K562 (cell line): ENCODE measurements at regions not wholly inside any gene's neighbourhood (a gene's known extent, or its start where the extent isn't known, plus 50 kb on each side); places are given as distances from the start of the nearest gene placed in this dataset.

Experiments
- CBFA2T3 ChIP-seq: fragments of 450-650 bp; IDR thresholded peaks from 2 replicates; pipeline ENCODE4 v1.6.1; 2017
- CCNT2 ChIP-seq: IDR thresholded peaks from 2 replicates; pipeline ENCODE4 v1.6.1; 2011; ENCODE audit warnings: borderline replicate concordance, low read depth, mild to moderate bottlenecking, moderate library complexity, mixed read lengths, low read length; ENCODE audit not compliant: insufficient read length; ENCODE audit errors: extremely low read depth
- COPS2 ChIP-seq: fragments of 450-650 bp; conservative IDR thresholded peaks from 2 replicates; pipeline ENCODE4 v1.6.1; 2016; ENCODE audit warnings: mild to moderate bottlenecking, moderate library complexity
- KAT2B ChIP-seq: IDR thresholded peaks from one replicate; pipeline ENCODE4 v1.6.1; 2012; ENCODE audit warnings: low read depth, mild to moderate bottlenecking, control low read depth, inconsistent platforms, low read length, moderate library complexity
- KDM4B ChIP-seq, 2 experiments: fragments of 450-650 bp in 1 of 2; sonication (generic) in 1 of 2; IDR thresholded peaks; 2 replicates each; pipeline ENCODE4 v1.6.1; 2016 to 2017; ENCODE audit warnings: borderline replicate concordance in 2 of 2, antibody characterized with exemption in 1 of 2, low read depth in 1 of 2, mild to moderate bottlenecking in 1 of 2
- KLF6 ChIP-seq: fragments of 250-450 bp; sonication (Bioruptor Pico); IDR thresholded peaks from 2 replicates; pipeline ENCODE4 v1.4.0; 2020; ENCODE audit warnings: mild to moderate bottlenecking, moderate library complexity, borderline replicate concordance
- MECOM ChIP-seq: fragments of 250-450 bp; sonication (Bioruptor Pico); IDR thresholded peaks from 2 replicates; pipeline ENCODE4 v1.8.0; 2022; ENCODE audit warnings: inconsistent platforms
- NUFIP1 ChIP-seq: fragments of 450-650 bp; IDR thresholded peaks from 2 replicates; pipeline ENCODE4 v1.6.1; 2018; ENCODE audit not compliant: partially characterized antibody
- SMARCC2 ChIP-seq: fragments of 450-650 bp; IDR thresholded peaks from 2 replicates; pipeline ENCODE4 v1.6.1; 2017; ENCODE audit warnings: antibody characterized with exemption, moderate library complexity, mild to moderate bottlenecking, low read depth
- SNIP1 ChIP-seq: fragments of 450-650 bp; IDR thresholded peaks from 2 replicates; pipeline ENCODE4 v1.7.1; 2017; ENCODE audit warnings: low read depth, mild to moderate bottlenecking
- SRSF3 ChIP-seq: fragments of 200-400 bp; formaldehyde crosslinking; IDR thresholded peaks from 2 replicates; pipeline ENCODE4 v1.6.1; 2016; ENCODE audit warnings: mild to moderate bottlenecking, low read length, moderate library complexity; ENCODE audit not compliant: insufficient read depth
- TAL1 ChIP-seq: fragments of 450-650 bp; IDR thresholded peaks from 2 replicates; pipeline ENCODE4 v1.6.1; 2016; ENCODE audit warnings: mild to moderate bottlenecking
- TBL1XR1 ChIP-seq, 2 experiments: IDR thresholded peaks; 2 replicates each; pipeline ENCODE4 v1.6.1; 2012; ENCODE audit warnings: improper control_type of control experiment in 2 of 2, low read length in 2 of 2, mild to moderate bottlenecking in 1 of 2
- ZNF239 ChIP-seq: fragments of 250-450 bp; sonication (Bioruptor Pico); IDR thresholded peaks from 2 replicates; pipeline ENCODE4 v1.4.0; 2020; ENCODE audit warnings: mild to moderate bottlenecking
- ZNF696 ChIP-seq: fragments of 250-450 bp; sonication (Bioruptor Pico); conservative IDR thresholded peaks from 2 replicates; pipeline ENCODE4 v1.4.0; 2020; ENCODE audit warnings: mild to moderate bottlenecking, moderate library complexity
- TF ChIP-seq, protein P1 (sequence below): fragments of 450-650 bp; IDR thresholded peaks from 2 replicates; pipeline ENCODE4 v1.6.1; 2016; ENCODE audit warnings: low read depth
- TF ChIP-seq, protein P2 (sequence below): fragments of 450-650 bp; IDR thresholded peaks from 2 replicates; pipeline ENCODE4 v1.6.1; 2016; ENCODE audit warnings: antibody characterized with exemption

DNA sequence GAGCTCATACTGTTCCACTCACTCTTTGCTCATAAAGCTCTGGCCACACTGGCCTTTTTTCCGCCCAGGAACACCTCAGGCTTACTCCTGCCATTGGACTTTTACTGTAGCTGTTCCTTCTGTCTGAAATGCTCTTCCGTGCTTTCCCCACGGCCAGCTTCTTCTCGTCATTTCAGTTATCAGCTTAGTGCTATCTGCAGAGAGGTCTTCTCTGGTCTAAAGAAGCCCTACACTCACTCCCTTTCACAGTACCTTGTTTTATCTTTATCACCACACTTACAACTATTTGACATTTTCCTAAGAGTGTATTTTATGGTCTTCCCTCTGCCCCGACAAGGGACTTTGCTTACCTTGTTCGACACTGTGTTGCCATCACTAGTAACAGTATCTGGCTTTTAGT lies 388.1 kb upstream of the SPRED2 start (continued):
- TF ChIP-seq, protein P1, sequence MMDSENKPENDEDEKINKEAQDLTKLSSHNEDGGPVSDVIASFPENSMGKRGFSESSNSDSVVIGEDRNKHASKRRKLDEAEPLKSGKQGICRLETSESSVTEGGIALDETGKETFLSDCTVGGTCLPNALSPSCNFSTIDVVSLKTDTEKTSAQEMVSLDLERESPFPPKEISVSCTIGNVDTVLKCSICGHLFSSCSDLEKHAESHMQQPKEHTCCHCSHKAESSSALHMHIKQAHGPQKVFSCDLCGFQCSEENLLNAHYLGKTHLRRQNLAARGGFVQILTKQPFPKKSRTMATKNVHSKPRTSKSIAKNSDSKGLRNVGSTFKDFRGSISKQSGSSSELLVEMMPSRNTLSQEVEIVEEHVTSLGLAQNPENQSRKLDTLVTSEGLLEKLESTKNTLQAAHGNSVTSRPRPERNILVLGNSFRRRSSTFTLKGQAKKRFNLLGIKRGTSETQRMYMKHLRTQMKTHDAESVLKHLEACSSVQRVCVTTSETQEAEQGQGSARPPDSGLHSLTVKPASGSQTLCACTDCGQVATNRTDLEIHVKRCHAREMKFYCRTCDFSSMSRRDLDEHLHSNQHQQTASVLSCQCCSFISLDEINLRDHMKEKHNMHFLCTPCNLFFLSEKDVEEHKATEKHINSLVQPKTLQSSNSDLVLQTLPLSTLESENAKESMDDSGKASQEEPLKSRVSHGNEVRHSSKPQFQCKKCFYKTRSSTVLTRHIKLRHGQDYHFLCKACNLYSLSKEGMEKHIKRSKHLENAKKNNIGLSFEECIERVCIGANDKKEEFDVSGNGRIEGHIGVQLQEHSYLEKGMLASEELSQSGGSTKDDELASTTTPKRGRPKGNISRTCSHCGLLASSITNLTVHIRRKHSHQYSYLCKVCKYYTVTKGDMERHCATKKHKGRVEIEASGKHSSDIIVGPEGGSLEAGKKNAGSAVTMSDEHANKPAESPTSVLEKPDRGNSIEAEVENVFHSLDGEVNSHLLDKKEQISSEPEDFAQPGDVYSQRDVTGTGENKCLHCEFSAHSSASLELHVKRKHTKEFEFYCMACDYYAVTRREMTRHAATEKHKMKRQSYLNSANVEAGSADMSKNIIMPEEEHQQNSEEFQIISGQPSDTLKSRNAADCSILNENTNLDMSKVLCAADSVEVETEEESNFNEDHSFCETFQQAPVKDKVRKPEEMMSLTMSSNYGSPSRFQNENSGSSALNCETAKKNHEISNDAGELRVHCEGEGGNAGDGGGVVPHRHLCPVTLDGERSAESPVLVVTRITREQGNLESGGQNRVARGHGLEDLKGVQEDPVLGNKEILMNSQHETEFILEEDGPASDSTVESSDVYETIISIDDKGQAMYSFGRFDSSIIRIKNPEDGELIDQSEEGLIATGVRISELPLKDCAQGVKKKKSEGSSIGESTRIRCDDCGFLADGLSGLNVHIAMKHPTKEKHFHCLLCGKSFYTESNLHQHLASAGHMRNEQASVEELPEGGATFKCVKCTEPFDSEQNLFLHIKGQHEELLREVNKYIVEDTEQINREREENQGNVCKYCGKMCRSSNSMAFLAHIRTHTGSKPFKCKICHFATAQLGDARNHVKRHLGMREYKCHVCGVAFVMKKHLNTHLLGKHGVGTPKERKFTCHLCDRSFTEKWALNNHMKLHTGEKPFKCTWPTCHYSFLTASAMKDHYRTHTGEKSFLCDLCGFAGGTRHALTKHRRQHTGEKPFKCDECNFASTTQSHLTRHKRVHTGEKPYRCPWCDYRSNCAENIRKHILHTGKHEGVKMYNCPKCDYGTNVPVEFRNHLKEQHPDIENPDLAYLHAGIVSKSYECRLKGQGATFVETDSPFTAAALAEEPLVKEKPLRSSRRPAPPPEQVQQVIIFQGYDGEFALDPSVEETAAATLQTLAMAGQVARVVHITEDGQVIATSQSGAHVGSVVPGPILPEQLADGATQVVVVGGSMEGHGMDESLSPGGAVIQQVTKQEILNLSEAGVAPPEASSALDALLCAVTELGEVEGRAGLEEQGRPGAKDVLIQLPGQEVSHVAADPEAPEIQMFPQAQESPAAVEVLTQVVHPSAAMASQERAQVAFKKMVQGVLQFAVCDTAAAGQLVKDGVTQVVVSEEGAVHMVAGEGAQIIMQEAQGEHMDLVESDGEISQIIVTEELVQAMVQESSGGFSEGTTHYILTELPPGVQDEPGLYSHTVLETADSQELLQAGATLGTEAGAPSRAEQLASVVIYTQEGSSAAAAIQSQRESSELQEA = no peak
- no peak for TF ChIP-seq KLF6 (CRISPR knock-in tag)
- TF ChIP-seq TBL1XR1 (IDR thresholded peaks at IDR 0.05; ENCODE audit: low read length in 2 of 2) = peak in 1 of 2 experiments; percentile 79; a peak in 1 of 4 replicates
- no peak for TF ChIP-seq ZNF239 (CRISPR knock-in tag)
- TF ChIP-seq, protein P2, sequence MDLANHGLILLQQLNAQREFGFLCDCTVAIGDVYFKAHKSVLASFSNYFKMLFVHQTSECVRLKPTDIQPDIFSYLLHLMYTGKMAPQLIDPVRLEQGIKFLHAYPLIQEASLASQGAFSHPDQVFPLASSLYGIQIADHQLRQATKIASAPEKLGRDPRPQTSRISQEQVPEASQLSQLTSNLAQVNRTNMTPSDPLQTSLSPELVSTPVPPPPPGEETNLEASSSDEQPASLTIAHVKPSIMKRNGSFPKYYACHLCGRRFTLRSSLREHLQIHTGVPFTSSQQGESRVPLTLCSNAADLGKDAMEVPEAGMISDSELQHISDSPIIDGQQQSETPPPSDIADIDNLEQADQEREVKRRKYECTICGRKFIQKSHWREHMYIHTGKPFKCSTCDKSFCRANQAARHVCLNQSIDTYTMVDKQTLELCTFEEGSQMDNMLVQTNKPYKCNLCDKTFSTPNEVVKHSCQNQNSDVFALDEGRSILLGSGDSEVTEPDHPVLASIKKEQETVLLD = peak; percentile 75; the same call in 1 of the 2 replicates
- peak; percentile 88 for TF ChIP-seq CBFA2T3
- no peak for TF ChIP-seq KAT2B
- no peak for TF ChIP-seq SNIP1
- TF ChIP-seq CCNT2 = no peak
- TF ChIP-seq NUFIP1 = no peak
- no peak for TF ChIP-seq COPS2
- TF ChIP-seq TAL1 = peak; percentile 71
- no peak for TF ChIP-seq ZNF696 (CRISPR knock-in tag)
- TF ChIP-seq MECOM (CRISPR knock-in tag) = peak; percentile 87
- TF ChIP-seq KDM4B (IDR thresholded peaks at IDR 0.05; ENCODE audit: borderline replicate concordance in 2 of 2, low read depth in 1 of 2) = no peak
- peak; percentile 48; the same call in 1 of the 2 replicates for TF ChIP-seq SMARCC2
- TF ChIP-seq SRSF3 = no peak
